Caco-2 (cell line): ENCODE measurements at regions not wholly inside any gene's neighbourhood (a gene's known extent, or its start where the extent isn't known, plus 50 kb on each side); places are given as distances from the start of the nearest gene placed in this dataset.

Source experiments
- BruUV-seq: library from RNA; stranded (reverse); fragments of 400-500 nt; replicated peaks from 2 replicates; lab custom pipeline; 2021; lab: Mats Ljungman, UMichigan
- CTCF ChIA-PET: fragments of 300-600 bp; sonication (Branson Sonifier 250); formaldehyde crosslinking; loops from one replicate; lab custom pipeline; 2022; ENCODE audit warnings: antibody characterized with exemption; lab: Charles Lee
- POLR2A ChIA-PET: fragments of 300-600 bp; sonication (Branson Sonifier 250); formaldehyde crosslinking; loops from one replicate; lab custom pipeline; 2022; ENCODE audit warnings: antibody characterized with exemption; lab: Charles Lee
- DNase-seq, 2 experiments: peaks; one replicate each; pipeline versions ENCODE4 v3.0.0 to v3.0.0-alpha.2; 2020 to 2022
- H3K27me3 ChIP-seq: replicated peaks from 2 replicates; pipeline ENCODE4 v1.6.0; 2011; ENCODE audit warnings: low read length; ENCODE audit not compliant: control insufficient read depth, insufficient read depth
- H3K36me3 ChIP-seq: 2 replicates; pipeline ENCODE4 v1.5.1; 2011; ENCODE audit warnings: low read length; ENCODE audit not compliant: control insufficient read depth, insufficient read depth
- H3K4me1 ChIP-seq: fragments of 250-450 bp; sonication (Bioruptor Pico); 2 replicates; pipeline ENCODE4 v1.5.1; 2020; ENCODE audit warnings: mild to moderate bottlenecking
- H3K4me3 ChIP-seq: 2 replicates; pipeline ENCODE4 v1.5.1; 2011; ENCODE audit warnings: low read depth, mild to moderate bottlenecking, control low read depth, low read length
- H3K9me3 ChIP-seq: fragments of 250-450 bp; sonication (Bioruptor Pico); 2 replicates; pipeline ENCODE4 v1.5.1; 2020; ENCODE audit warnings: mild to moderate bottlenecking, moderate library complexity
- H3K27ac Mint-ChIP-seq: one replicate; pipeline ENCODE4 v1.8.0; 2022; ENCODE audit warnings: mixed read lengths; ENCODE audit not compliant: unreplicated experiment
- H3K27me3 Mint-ChIP-seq: one replicate; pipeline ENCODE4 v1.8.0; 2022; ENCODE audit warnings: mixed read lengths; ENCODE audit not compliant: insufficient read depth, unreplicated experiment
- H3K36me3 Mint-ChIP-seq: one replicate; pipeline ENCODE4 v1.8.0; 2022; ENCODE audit warnings: mild to moderate bottlenecking, mixed read lengths; ENCODE audit not compliant: insufficient read depth, unreplicated experiment
- H3K4me1 Mint-ChIP-seq: one replicate; pipeline ENCODE4 v1.8.0; 2022; ENCODE audit warnings: low read depth, mixed read lengths; ENCODE audit not compliant: unreplicated experiment
- H3K4me3 Mint-ChIP-seq: one replicate; pipeline ENCODE4 v1.8.0; 2022; ENCODE audit warnings: mild to moderate bottlenecking, moderate library complexity, mixed read lengths; ENCODE audit not compliant: unreplicated experiment
- H3K9me3 Mint-ChIP-seq: one replicate; pipeline ENCODE4 v1.8.0; 2022; ENCODE audit warnings: mixed read lengths; ENCODE audit not compliant: unreplicated experiment
- intact Hi-C: fragments of 100-400 bp; cut with micrococcal nuclease; formaldehyde crosslinking; loops from one replicate; pipeline ENCODE4 v1.10.0; 2022; ENCODE audit not compliant: unreplicated experiment
- TF ChIP-seq, protein P1 (sequence below), 2 experiments: fragments of 200-600 bp in 1 of 2; IDR thresholded peaks; 1 replicate in 1 of 2; 2 replicates in 1 of 2; pipeline versions ENCODE4 v1.5.1 to v1.8.0; 2011 to 2022; ENCODE audit warnings: antibody characterized with exemption in 1 of 2, control low read depth in 1 of 2, inconsistent platforms in 1 of 2, low read depth in 1 of 2, low read length in 1 of 2, mild to moderate bottlenecking in 1 of 2, moderate library complexity in 1 of 2; ENCODE audit not compliant: insufficient read depth in 1 of 2, severe bottlenecking in 1 of 2, unreplicated experiment in 1 of 2

DNA sequence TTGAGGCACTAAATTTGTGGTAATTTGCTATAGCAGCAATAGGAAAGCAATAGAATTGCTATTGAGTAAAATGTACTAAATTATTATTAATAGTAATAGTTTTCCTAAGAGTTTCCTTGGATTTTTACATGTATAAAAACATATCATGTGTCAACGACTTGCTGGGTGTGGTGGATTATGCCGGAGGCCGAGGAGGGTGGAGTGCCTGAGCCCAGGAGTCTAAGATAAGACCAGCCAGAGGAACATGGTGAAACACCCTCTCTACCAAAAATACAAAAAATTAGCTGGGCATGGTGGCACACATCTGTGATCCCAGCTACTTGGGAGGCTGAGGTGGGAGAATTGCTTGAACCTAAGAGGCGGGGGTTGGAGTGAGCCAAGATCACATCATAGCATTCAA, 749.9 kb downstream of the TBL1XR1 start:
- Mint-ChIP-seq H3K4me1 (no peaks in the 10 kb centered on the region), H3K4me3 (no peak overlapping the region), H3K27ac (no peak overlapping the region), H3K36me3 (no peaks in the 10 kb centered on the region), H3K27me3 (no peaks in the 10 kb centered on the region), H3K9me3 (peaks cover 22% of the 10 kb centered on the region)
- no peaks in the 10 kb centered on the region for H3K27me3 ChIP-seq
- no peaks in the 10 kb centered on the region for H3K4me1 ChIP-seq
- intact Hi-C loops: no loop called here
- TF ChIP-seq, protein P1, sequence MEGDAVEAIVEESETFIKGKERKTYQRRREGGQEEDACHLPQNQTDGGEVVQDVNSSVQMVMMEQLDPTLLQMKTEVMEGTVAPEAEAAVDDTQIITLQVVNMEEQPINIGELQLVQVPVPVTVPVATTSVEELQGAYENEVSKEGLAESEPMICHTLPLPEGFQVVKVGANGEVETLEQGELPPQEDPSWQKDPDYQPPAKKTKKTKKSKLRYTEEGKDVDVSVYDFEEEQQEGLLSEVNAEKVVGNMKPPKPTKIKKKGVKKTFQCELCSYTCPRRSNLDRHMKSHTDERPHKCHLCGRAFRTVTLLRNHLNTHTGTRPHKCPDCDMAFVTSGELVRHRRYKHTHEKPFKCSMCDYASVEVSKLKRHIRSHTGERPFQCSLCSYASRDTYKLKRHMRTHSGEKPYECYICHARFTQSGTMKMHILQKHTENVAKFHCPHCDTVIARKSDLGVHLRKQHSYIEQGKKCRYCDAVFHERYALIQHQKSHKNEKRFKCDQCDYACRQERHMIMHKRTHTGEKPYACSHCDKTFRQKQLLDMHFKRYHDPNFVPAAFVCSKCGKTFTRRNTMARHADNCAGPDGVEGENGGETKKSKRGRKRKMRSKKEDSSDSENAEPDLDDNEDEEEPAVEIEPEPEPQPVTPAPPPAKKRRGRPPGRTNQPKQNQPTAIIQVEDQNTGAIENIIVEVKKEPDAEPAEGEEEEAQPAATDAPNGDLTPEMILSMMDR (IDR thresholded peaks at IDR 0.05; ENCODE audit: insufficient read depth in 1 of 2, low read depth in 1 of 2, low read length in 1 of 2, severe bottlenecking in 1 of 2, unreplicated experiment in 1 of 2): no peak
- no peak for DNase-seq
- no peak overlapping the region for H3K4me3 ChIP-seq
- H3K9me3 ChIP-seq: no peaks in the 10 kb centered on the region
- no peaks in the 10 kb centered on the region for H3K36me3 ChIP-seq
- CTCF ChIA-PET: no interaction called here
- POLR2A ChIA-PET: no interaction called here
- no TSS peak for BruUV-seq

DNA sequence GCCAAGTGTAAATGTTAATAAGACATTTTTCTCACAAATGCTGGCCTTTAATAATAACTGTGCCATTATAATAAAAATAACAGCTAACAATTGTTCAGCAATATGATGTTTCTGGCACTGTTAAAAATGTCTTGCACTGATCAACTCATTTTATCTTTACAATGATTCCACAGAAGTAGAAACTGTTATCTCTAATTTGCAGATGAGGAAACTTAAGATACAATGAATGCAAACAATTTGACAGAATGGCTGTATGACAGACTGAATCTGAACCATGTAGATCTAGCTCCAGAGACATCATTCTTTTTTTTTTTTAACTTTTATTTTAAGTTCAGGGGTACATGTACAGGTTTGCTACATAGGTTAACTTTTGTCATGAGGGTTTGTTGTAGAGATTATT, 755.0 kb downstream of the TBL1XR1 start:
- no TSS peak for BruUV-seq
- Mint-ChIP-seq H3K9me3 (peaks cover 13% of the 10 kb centered on the region), H3K36me3 (no peaks in the 10 kb centered on the region), H3K27ac (no peak overlapping the region), H3K4me3 (no peak overlapping the region), H3K4me1 (no peaks in the 10 kb centered on the region), H3K27me3 (no peaks in the 10 kb centered on the region)
- Histone ChIP-seq H3K4me1 (peaks cover 9% of the 10 kb centered on the region; the same call in 1 of the 2 replicates), H3K9me3 (no peaks in the 10 kb centered on the region), H3K4me3 (no peak overlapping the region), H3K27me3 (no peaks in the 10 kb centered on the region), H3K36me3 (no peaks in the 10 kb centered on the region)
- ChIA-PET POLR2A (no interaction called here), CTCF (interaction anchor here (0.7 kb wide), 1 partner anchor 1580 kb away, joined by 3 read pairs; no protein-coding TSS in a partner anchor)
- TF ChIP-seq, protein P1 (IDR thresholded peaks at IDR 0.05; ENCODE audit: insufficient read depth in 1 of 2, low read depth in 1 of 2, low read length in 1 of 2, severe bottlenecking in 1 of 2, unreplicated experiment in 1 of 2): no peak
- intact Hi-C loops: no loop called here
- no peak for DNase-seq

DNA sequence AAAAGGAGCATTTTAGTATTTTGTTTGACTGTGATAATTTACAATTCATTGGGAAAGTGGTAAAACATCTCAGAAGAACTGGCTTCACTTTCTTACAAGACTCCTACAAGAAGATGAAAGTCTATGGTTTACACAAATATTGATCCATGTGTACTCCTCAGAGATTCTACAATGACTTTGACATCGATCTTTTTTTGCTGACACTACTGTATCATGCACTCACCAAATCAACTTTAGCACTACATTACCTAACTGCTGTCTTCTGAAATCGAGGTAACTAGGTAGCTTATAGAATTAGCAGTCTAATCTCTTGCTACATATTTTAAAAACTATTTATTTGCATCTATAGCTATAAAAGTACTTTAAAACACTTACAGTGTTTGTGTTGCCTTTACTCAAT, 757.6 kb downstream of the TBL1XR1 start:
- Histone ChIP-seq H3K9me3 (no peaks in the 10 kb centered on the region), H3K4me3 (no peak overlapping the region), H3K36me3 (no peaks in the 10 kb centered on the region), H3K4me1 (peaks cover 9% of the 10 kb centered on the region; the same call in 1 of the 2 replicates), H3K27me3 (no peaks in the 10 kb centered on the region)
- peaks cover 13% of the 10 kb centered on the region for H3K9me3 Mint-ChIP-seq
- no peak overlapping the region for H3K27ac Mint-ChIP-seq
- CTCF ChIA-PET: no interaction called here
- BruUV-seq: no TSS peak
- POLR2A ChIA-PET: no interaction called here
- intact Hi-C loops: no loop called here
- no peaks in the 10 kb centered on the region for H3K4me1 Mint-ChIP-seq
- no peaks in the 10 kb centered on the region for H3K27me3 Mint-ChIP-seq
- DNase-seq: no peak
- no peaks in the 10 kb centered on the region for H3K36me3 Mint-ChIP-seq
- no peak overlapping the region for H3K4me3 Mint-ChIP-seq
- TF ChIP-seq, protein P1 (IDR thresholded peaks at IDR 0.05; ENCODE audit: insufficient read depth in 1 of 2, low read depth in 1 of 2, low read length in 1 of 2, severe bottlenecking in 1 of 2, unreplicated experiment in 1 of 2): no peak
